SK-N-SH (cell line): ENCODE measurements at regions not wholly inside any gene's neighbourhood (a gene's known extent, or its start where the extent isn't known, plus 50 kb on each side); places are given as distances from the start of the nearest gene placed in this dataset.

Source experiments
- CHD2 ChIP-seq: fragments of 150-350 bp; IDR thresholded peaks from 2 replicates; pipeline ENCODE4 v1.6.1; 2018; ENCODE audit warnings: low read length; ENCODE audit not compliant: partially characterized antibody
- EZH2phosphoT487 ChIP-seq: fragments of 200-600 bp; sonication (generic); IDR thresholded peaks from 2 replicates; pipeline ENCODE4 v1.6.1; 2017; ENCODE audit warnings: low read depth, mixed run types, mild to moderate bottlenecking, antibody characterized with exemption, moderate library complexity, borderline replicate concordance
- MXI1 ChIP-seq: IDR thresholded peaks from 2 replicates; pipeline ENCODE4 v1.6.1; 2012; ENCODE audit warnings: mild to moderate bottlenecking, low read depth, low read length, improper control_type of control experiment
- POLR2AphosphoS5 ChIP-seq: IDR thresholded peaks from 2 replicates; pipeline ENCODE4 v1.6.1; 2012; ENCODE audit warnings: low read depth, low read length
- RFX5 ChIP-seq: IDR thresholded peaks from 2 replicates; pipeline ENCODE4 v1.6.1; 2012; ENCODE audit warnings: mild to moderate bottlenecking, improper control_type of control experiment, low read length
- SIN3A ChIP-seq: IDR thresholded peaks from 2 replicates; pipeline ENCODE4 v1.6.1; 2012; ENCODE audit warnings: low read depth, mild to moderate bottlenecking, low read length, moderate library complexity, borderline replicate concordance
- TAF1 ChIP-seq: IDR thresholded peaks from 2 replicates; pipeline ENCODE4 v1.6.1; 2012; ENCODE audit warnings: low read depth, mild to moderate bottlenecking, low read length, moderate library complexity, borderline replicate concordance
- TEAD4 ChIP-seq: IDR thresholded peaks from 2 replicates; pipeline ENCODE4 v1.4.0; 2012; ENCODE audit warnings: mild to moderate bottlenecking, borderline replicate concordance; ENCODE audit not compliant: insufficient read depth
- TF ChIP-seq, protein P1 (sequence below): fragments of 200-600 bp; sonication (generic); IDR thresholded peaks from 2 replicates; pipeline ENCODE4 v1.6.1; 2017; ENCODE audit warnings: antibody characterized with exemption, mild to moderate bottlenecking, moderate library complexity
- TF ChIP-seq, protein P2 (sequence below): IDR thresholded peaks from 2 replicates; pipeline ENCODE4 v1.4.0; 2012; ENCODE audit warnings: low read depth, borderline replicate concordance

DNA sequence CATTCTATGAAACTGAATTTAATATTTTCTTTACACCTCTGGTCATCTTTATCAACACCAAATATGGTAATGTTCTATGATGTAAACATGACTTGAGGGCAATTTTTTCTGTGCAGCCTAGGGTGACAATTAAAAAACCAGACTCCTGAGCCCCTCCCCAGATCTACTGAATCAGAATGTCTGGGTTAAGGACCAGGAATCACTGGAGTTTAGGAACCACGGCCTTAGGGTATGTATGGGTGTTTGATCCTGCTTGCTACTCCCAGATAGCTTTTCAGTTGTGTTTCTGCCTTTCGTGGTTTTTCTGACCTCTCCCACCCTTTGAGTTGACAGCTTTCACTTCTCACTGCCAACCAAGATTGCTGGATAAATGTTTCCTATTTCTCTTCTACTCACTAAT, 332.2 kb downstream of the DHX15 start:
- no peak for TF ChIP-seq TAF1
- TF ChIP-seq, protein P1, sequence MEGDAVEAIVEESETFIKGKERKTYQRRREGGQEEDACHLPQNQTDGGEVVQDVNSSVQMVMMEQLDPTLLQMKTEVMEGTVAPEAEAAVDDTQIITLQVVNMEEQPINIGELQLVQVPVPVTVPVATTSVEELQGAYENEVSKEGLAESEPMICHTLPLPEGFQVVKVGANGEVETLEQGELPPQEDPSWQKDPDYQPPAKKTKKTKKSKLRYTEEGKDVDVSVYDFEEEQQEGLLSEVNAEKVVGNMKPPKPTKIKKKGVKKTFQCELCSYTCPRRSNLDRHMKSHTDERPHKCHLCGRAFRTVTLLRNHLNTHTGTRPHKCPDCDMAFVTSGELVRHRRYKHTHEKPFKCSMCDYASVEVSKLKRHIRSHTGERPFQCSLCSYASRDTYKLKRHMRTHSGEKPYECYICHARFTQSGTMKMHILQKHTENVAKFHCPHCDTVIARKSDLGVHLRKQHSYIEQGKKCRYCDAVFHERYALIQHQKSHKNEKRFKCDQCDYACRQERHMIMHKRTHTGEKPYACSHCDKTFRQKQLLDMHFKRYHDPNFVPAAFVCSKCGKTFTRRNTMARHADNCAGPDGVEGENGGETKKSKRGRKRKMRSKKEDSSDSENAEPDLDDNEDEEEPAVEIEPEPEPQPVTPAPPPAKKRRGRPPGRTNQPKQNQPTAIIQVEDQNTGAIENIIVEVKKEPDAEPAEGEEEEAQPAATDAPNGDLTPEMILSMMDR: no peak
- TF ChIP-seq POLR2AphosphoS5: no peak
- no peak for TF ChIP-seq TEAD4
- no peak for TF ChIP-seq MXI1
- no peak for TF ChIP-seq RFX5
- TF ChIP-seq CHD2: no peak
- no peak for TF ChIP-seq SIN3A
- TF ChIP-seq EZH2phosphoT487: no peak
- TF ChIP-seq, protein P2, sequence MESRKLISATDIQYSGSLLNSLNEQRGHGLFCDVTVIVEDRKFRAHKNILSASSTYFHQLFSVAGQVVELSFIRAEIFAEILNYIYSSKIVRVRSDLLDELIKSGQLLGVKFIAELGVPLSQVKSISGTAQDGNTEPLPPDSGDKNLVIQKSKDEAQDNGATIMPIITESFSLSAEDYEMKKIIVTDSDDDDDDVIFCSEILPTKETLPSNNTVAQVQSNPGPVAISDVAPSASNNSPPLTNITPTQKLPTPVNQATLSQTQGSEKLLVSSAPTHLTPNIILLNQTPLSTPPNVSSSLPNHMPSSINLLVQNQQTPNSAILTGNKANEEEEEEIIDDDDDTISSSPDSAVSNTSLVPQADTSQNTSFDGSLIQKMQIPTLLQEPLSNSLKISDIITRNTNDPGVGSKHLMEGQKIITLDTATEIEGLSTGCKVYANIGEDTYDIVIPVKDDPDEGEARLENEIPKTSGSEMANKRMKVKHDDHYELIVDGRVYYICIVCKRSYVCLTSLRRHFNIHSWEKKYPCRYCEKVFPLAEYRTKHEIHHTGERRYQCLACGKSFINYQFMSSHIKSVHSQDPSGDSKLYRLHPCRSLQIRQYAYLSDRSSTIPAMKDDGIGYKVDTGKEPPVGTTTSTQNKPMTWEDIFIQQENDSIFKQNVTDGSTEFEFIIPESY: no peak
